ENCODE measurements at regions not wholly inside any gene's neighbourhood (a gene's known extent, or its start where the extent isn't known, plus 50 kb on each side); places are given as distances from the start of the nearest gene placed in this dataset.

- BruUV-seq (replicated peaks), result no TSS peak
- CTCF ChIA-PET, result interaction anchor here (0.7 kb wide), 1 partner anchor 15 kb away, joined by 3 read pairs; no protein-coding TSS in a partner anchor
- no peak for DNase-seq (ENCODE audit: low read depth, low spot score)
Measured at GRCh38 chr6:133644892-133645619, 243.9 kb upstream of the TCF21 start.

More at GRCh38 chr6:133644892-133645619, 243.9 kb upstream of the TCF21 start:
- Histone ChIP-seq H3K9me3 (replicated peaks; ENCODE audit: control insufficient read depth, insufficient read depth, low read length) (no peaks in the 10 kb centered on the region), H3K36me3 (ENCODE audit: control insufficient read depth in 2 of 2, extremely low read depth in 1 of 2, insufficient read depth in 2 of 2, low read length in 2 of 2) (no peaks in the 10 kb centered on the region), H4K20me1 (replicated peaks; ENCODE audit: control insufficient read depth, extremely low read depth, insufficient read depth, low read length) (no peaks in the 10 kb centered on the region), H3K4me1 (ENCODE audit: control insufficient read depth, extremely low read depth, insufficient read depth, low read length) (no peaks in the 10 kb centered on the region), H3K27ac (ENCODE audit: insufficient read depth, low read depth, low read length) (no peak overlapping the region), H3K4me2 (ENCODE audit: insufficient read depth, low read length) (no peak overlapping the region), H3K79me2 (ENCODE audit: control insufficient read depth, insufficient read depth, low read length) (no peaks in the 10 kb centered on the region), H2AFZ (ENCODE audit: low read depth, low read length) (no peak overlapping the region), H3K4me3 (replicated peaks in 1 of 3; ENCODE audit: insufficient read depth in 1 of 3, low read depth in 1 of 3, low read length in 3 of 3) (no peak overlapping the region), H3K27me3 (ENCODE audit: control insufficient read depth in 2 of 2, insufficient read depth in 2 of 2, low read length in 2 of 2) (no peaks in the 10 kb centered on the region), H3K9ac (replicated peaks; ENCODE audit: extremely low read depth, insufficient read depth, low read length) (no peak overlapping the region), H3K9me1 (replicated peaks; ENCODE audit: control insufficient read depth, extremely low read depth, insufficient read depth, low read length) (no peaks in the 10 kb centered on the region)
- no peak for TF ChIP-seq POLR2A (IDR thresholded peaks at IDR 0.05; ENCODE audit: low read depth, low read length)
- TF ChIP-seq EZH2 (IDR thresholded peaks at IDR 0.05; ENCODE audit: borderline replicate concordance, low read depth, low read length, severe bottlenecking), result no peak
- no peak for TF ChIP-seq GATA2 (IDR thresholded peaks at IDR 0.05; ENCODE audit: insufficient read depth, insufficient read length, low read depth, low read length)
- TF ChIP-seq CTCF (IDR thresholded peaks at IDR 0.05; ENCODE audit: extremely low read depth in 1 of 2, insufficient read depth in 1 of 2, low read depth in 1 of 2, low read length in 2 of 2), result no peak
- TF ChIP-seq POLR2AphosphoS5 (IDR thresholded peaks at IDR 0.05; ENCODE audit: insufficient read depth, low read depth, low read length), result no peak
- TF ChIP-seq MYC (IDR thresholded peaks at IDR 0.05; ENCODE audit: low read depth, low read length), result no peak
- no peak for TF ChIP-seq JUN (IDR thresholded peaks at IDR 0.05; ENCODE audit: borderline replicate concordance, insufficient read depth, insufficient read length, low read depth)
- no peak for TF ChIP-seq FOS (IDR thresholded peaks at IDR 0.05; ENCODE audit: borderline replicate concordance, insufficient read depth, low read length)
- TF ChIP-seq MAX (IDR thresholded peaks at IDR 0.05; ENCODE audit: insufficient read depth, insufficient read length), result no peak
- FAIRE-seq, result no peak
- dilution Hi-C loops (cut with MboI; ENCODE audit: extremely low pct_ligation_motif_present, low sequenced_read_pairs) (no loop called here), intact Hi-C loops (cut with micrococcal nuclease) (no loop called here)
- POLR2A ChIA-PET, result no interaction called here
